HG02678 (cell line): ENCODE measurements at regions not wholly inside any gene's neighbourhood (a gene's known extent, or its start where the extent isn't known, plus 50 kb on each side); places are given as distances from the start of the nearest gene placed in this dataset.

ENCODE experiments used
- ATAC-seq: cut with Tn5 transposase; IDR thresholded peaks from one replicate; pipeline ENCODE4 v1.9.1; 2021; ENCODE audit warnings: mild to moderate bottlenecking, moderate library complexity; ENCODE audit not compliant: unreplicated experiment

DNA sequence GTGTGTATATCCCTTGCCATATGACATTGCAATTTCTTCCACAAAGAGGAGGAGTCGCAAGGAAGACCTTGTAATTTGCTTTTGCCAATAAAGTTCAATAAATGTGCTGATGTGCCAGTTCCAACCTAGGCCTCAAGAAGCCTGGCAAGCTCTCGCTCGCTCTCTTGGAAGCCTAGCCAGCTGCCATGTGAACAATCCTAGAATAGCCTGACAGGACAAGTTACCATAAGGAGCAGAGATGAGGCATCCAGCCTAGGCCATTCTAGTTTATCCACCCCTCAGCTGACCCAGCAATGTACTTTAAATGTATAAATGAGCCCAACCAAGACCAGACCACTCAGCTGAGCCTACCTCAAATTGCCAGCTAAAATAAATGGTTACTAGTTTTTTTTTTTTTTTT lies 145.7 kb upstream of the QRFPR start:
- ATAC-seq: no peak

DNA sequence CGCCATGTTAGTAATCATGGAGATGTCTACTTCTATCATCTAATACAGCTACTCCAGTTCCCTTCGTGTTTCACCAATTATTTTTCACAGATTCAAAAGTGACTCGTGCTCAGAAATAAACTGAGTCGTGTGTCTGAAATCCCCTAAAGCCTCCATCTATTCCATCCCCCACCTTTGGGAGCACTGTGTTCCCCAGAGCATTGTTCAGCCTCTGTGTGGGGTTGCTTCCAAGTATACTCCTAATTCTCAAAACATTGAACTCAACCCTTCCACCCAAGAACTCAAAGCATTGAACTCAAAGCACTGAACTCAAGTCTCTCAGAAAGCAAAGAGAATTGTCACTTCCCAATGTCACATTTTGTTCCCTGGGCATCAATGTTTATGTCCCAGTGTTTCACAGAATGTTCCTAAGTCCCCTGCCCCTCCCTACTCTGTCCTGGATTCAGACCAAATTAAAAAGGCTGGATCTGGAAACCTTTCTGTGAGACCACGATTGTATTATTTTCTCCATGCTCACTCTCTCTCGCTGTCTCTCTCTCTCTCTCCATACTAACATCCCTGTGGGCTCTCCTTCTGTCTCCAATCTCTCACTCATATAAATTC lies 138.5 kb upstream of the QRFPR start:
- no peak for ATAC-seq

DNA sequence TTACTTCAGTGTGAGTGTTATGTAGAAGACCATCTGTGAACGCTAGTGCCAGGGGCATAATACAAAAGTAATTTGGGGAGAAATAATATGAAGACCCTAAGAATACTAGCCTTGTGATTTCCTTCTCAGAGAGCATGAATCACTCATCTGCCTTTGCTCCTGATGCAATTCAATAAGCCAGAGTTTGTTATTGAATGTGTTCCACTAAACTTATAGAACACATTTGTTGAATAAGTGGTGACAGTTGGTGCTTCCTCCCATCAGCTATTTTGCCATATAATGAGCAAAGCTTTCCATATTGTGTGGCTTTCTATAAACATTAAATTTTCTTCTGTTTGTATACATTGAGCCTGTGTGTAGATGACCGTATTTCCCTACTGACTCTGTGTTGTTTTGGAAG lies 136.4 kb upstream of the QRFPR start:
- ATAC-seq: no peak

DNA sequence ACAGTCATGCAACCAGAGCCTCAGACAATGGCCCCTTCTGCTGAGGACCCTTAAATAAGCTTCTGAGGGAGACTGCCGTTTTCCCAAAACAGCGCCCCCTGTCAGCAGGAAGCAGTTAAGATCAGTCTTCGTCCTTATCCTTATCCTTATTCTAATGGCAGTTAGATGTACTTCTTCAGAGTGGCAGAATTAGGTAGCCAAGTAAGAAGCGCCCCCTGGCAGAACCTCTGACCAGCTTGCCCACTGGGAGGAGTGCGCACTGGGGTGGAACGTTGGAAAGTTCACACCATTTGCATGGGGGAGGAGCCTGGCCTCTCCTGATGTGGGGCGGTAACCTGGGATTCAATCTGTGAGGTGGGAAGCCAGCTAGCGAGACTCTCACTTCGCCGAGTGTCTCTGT lies 133.6 kb upstream of the QRFPR start:
- ATAC-seq: no peak

- peak; percentile 77 for ATAC-seq
Observed at GRCh38 chr4:121510341-121510874, 129.6 kb upstream of the QRFPR start.

GRCh38 chr4:121485190-121485804 lies 104.5 kb upstream of the QRFPR start:
- ATAC-seq: no peak

DNA sequence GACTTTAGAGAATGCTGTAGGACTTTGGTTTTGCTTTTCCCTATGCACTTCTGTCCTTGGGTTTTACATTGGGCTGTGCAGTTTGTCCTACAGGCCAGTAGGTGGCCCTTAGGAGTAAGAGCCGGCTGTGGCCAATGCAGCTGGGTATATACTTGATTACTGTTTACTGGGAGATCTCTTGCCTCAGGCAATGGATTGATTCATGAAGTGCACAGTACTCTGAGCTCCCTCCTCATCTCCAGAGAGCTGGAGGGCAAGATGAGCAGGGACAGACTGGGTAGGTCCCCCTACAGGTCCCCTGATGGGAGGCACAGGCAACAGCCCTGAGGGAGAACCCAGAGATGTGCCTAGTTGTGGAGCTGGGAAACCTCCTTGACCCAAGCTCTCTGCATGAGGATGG lies 103.8 kb upstream of the QRFPR start:
- peak; percentile 94 for ATAC-seq

GRCh38 chr4:121479808-121480207 lies 99.0 kb upstream of the QRFPR start:
- ATAC-seq: no peak

DNA sequence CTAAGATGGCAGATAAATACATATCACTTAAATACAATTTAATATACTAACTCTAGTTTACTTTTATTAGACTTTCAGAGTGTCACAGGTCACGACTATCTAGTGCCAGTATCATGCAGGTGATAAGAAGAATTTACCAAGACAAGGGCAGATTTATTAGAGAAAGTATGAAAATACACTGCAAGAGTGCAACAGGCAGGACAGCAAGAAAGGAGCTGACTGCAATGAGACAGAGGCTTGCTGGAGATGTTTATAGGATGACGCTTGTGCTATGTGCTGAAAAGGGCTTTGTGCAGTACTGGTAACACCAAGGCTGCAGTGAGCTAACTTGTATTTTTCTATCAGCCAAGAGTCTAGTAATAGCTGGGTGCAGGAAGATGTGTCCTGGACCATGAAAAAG lies 96.7 kb upstream of the QRFPR start:
- no peak for ATAC-seq

DNA sequence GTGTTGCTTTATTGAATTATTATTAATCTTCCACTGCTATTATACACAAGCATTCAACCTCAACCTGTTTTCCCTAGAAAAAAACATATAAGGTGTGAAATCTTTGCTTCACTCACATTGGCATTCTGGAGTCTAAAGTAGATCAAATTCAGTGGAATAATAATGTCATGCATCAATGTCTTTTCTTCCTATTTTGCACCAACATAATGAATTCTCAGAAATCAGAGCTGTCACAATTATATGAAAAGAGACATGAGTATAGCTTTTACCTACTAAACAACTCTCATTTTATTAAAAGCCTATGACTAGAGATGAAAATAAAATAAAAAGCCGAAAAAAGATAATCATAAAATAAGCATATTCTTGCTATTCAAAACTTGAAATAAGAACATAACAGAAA lies 96.3 kb upstream of the QRFPR start:
- ATAC-seq: no peak

- peak; percentile 52 for ATAC-seq
Observed at GRCh38 chr4:121472937-121473721, 92.3 kb upstream of the QRFPR start.

DNA sequence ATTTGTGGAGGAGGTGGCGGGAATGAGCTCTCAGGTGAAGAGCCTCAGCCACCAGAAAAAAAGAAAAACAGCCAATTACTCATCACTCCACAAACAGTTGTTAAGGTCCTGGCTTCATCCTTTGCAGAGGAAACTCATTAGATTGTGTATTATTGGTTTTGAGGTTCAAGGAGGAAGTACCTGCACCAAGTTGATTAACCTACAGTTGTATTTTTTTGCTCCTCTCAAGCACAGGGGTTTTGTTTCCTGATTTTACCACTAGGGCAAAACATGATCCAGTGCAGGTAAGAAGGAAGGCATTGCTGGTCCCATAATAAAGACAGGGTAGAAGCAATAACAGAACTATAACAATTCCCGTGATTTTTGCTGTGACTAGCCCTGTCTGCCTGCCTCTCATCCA lies 84.0 kb upstream of the QRFPR start:
- ATAC-seq: no peak

DNA sequence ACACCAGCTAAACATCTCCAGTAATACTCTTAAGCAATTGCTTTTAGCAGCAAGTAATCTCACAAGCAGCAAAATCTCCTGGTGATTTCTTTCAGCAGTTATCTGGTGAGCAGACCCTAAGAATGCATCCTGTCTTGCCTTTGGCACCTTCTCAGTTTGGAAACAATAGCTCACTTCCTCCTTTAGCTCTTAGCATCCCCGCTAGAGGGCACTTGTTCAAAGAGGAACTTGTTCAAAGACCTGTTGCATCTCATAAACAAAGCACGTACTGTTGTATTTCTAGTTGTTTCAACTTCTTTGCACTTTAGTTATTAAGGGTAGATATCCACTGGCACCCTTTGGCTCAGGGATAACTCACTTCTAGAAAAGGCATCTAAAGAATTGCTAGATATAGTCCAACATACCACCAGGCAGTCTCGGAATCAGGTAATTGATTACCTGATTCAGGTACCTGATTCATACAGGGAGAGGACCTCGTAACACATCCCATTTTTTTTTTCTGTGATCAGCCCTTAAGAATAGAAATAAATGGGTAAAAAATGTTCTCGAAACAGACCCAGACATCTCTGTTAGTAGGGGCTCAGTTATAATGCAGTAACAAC lies 81.9 kb upstream of the QRFPR start:
- peak; percentile 91 for ATAC-seq

DNA sequence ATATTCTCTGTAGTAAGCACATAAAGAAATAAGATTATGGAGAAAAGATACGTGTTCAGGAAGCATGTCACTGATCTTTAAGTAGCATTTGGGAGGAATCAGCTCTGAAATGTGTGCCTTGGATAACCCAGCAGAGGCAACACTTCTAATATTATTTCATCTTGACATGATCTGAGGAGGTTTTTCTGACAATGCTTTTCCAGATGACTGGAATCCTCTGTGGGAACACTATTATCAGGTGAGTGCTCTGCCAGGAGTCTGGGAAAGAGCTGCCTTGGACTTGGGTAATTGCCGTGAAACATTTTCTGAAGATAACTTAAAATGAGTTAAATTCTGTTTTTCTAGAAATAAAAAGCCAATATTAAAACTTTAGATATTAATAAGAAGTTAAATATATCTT lies 78.2 kb upstream of the QRFPR start:
- ATAC-seq: no peak

DNA sequence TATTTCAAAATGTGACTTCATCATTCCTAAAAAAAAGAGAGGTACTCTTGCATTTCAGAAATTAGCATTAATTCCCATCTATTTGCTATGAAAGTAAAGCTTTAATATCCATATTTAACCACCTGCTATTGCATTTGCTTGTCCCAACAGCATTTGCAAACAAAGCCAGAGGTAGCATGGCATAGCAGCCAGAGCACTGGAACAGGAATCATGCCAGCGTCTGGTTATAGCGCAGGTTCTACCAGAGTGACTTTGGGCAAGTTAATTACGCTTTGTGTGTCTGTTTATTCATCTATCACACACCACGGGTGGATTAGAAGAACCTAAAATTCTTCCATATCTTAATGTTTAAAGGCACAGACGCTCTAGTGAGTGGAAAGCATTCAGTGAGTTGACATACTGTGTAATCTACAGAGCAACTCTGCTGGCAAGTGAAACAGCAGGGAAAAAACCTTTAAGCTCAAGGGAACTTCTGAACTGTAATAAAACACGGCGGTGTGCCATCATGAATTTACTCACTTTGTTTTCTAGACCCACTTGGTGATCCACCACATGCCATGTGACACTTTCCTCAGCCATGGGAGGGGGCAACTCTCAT lies 76.6 kb upstream of the QRFPR start:
- ATAC-seq: no peak

DNA sequence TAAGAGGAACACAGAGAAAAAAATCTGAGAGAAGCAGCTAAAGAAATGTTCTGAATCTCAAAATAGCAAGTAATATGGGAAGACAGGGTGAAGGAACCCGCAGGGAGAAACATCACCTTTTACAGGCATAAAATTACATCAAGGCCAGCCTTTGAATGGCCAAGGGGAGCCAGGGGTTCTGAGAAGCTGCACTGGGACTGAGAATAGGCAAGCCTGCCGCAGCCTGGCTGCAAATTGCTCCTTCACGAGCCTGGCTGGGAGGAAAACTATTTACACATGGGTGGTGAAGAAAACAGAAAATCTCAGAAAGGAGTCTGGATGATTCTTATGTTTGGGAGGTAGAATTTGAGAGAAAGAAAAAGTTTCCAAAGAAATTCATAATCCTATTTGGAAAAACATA lies 74.5 kb upstream of the QRFPR start:
- no peak for ATAC-seq

DNA sequence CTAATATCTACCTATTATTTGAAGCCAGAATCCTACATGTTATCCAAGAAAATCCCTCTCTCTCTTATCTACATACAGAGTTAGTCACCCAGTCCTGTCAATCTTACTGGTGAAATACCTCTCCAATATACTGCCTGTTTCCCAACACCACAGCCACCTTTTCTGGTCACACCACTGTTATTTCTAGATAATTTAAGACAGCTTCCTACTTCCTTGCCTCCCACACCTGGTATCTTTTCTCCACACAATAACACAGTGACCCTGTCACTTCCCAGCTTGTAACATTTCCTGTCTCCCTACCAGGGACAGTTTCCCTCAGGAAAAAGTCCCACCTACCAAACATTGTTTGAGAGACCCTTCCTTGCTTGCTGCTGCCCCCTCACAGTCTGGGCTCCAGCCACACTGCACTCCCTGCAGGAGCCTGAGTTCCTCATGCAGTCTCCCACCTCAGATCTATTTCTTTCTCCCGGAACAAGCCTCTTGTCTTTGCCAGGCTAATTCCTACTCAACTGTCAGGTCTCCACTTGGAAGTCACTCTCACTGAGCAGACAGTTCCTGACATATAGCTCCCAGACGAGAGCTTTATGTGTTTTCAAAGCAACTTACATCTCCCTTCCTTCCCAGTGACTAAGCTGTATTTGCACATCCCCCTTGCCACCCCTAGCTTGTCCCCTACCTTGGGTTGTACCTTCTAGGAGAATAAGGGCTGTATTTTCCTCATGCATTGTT lies 73.6 kb upstream of the QRFPR start:
- no peak for ATAC-seq

DNA sequence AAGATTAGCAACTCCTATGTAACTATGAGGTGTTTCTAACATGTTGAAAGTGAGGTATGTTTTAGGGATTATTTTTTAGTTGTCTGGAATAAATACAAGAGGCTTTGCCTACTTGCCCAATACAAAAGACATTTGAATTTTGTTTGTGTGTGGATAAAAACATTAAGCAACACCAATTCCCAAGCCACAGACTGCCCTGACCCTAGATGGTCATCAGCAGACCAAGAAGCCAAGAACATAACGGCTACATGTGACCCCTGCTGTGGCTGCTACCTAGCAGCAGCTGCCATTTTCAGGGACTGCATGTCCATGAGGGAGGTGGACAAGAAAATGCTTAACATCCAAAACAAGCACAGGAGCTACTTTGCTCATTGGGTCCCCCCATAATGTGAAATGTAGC lies 70.5 kb upstream of the QRFPR start:
- ATAC-seq: no peak

- no peak for ATAC-seq
Observed at GRCh38 chr4:121449416-121449815, 68.6 kb upstream of the QRFPR start.

GRCh38 chr4:121448231-121448630 lies 67.4 kb upstream of the QRFPR start:
- ATAC-seq: no peak

DNA sequence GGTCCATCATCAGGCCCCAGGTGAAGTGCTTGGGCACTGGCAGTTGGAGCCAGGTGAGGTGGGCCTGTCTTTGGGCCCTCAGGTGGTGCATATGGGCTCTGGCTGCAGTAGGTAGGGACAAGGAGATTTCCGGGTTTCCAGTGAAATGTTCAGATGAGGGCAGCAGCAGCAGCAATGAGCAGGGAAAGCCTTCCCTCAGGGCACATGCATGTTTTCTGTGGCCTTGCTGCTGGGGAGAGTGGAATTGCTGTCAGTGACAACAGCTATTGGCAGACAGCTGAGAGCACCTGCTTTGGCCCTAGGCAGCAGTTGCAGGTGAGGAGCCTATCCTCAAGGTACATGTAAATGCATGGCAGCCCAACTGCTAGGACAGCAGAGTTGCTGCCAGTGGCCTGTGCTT lies 58.9 kb upstream of the QRFPR start:
- no peak for ATAC-seq
